Memory B cell (primary cell): ENCODE measurements at regions not wholly inside any gene's neighbourhood (a gene's known extent, or its start where the extent isn't known, plus 50 kb on each side); places are given as distances from the start of the nearest gene placed in this dataset.

Experiments
- ATAC-seq: fragments of 150-1000 bp; cut with Tn5 transposase; 2 replicates; pipeline ENCODE4 v1.10.0; 2021; ENCODE audit warnings: low read depth, mild to moderate bottlenecking, moderate library complexity
- DNase-seq, 2 donors: peaks; one replicate each; pipeline ENCODE4 v3.0.0; 2022; ENCODE audit warnings: low spot score in 2 of 2
- H3K27ac Mint-ChIP-seq: one replicate; pipeline ENCODE4 v1.8.0; 2022; ENCODE audit warnings: mild to moderate bottlenecking, moderate library complexity, mixed read lengths
- H3K27me3 Mint-ChIP-seq: one replicate; pipeline ENCODE4 v1.8.0; 2022; ENCODE audit warnings: mixed read lengths
- H3K36me3 Mint-ChIP-seq: one replicate; pipeline ENCODE4 v1.8.0; 2022; ENCODE audit warnings: mild to moderate bottlenecking, mixed read lengths
- H3K4me1 Mint-ChIP-seq: one replicate; pipeline ENCODE4 v1.8.0; 2022; ENCODE audit warnings: mixed read lengths
- H3K4me3 Mint-ChIP-seq: one replicate; pipeline ENCODE4 v1.8.0; 2022; ENCODE audit warnings: mild to moderate bottlenecking, moderate library complexity, mixed read lengths
- H3K9me3 Mint-ChIP-seq: one replicate; pipeline ENCODE4 v1.8.0; 2022; ENCODE audit warnings: mixed read lengths

GRCh38 chr7:12103948-12104347, 107.1 kb upstream of the TMEM106B start:
- H3K9me3 Mint-ChIP-seq, result peaks cover 3% of the 10 kb centered on the region
- no peak overlapping the region for H3K4me3 Mint-ChIP-seq
- no peaks in the 10 kb centered on the region for H3K36me3 Mint-ChIP-seq
- peaks cover under 1% of the 10 kb centered on the region for H3K27me3 Mint-ChIP-seq
- DNase-seq (no peak), ATAC-seq (no peak)
- H3K27ac Mint-ChIP-seq, result no peak overlapping the region
- no peaks in the 10 kb centered on the region for H3K4me1 Mint-ChIP-seq

GRCh38 chr7:12107381-12107780, 103.7 kb upstream of the TMEM106B start:
- Mint-ChIP-seq H3K27me3 (peaks cover 10% of the 10 kb centered on the region), H3K4me3 (no peak overlapping the region), H3K9me3 (no peaks in the 10 kb centered on the region), H3K36me3 (no peaks in the 10 kb centered on the region), H3K4me1 (peaks cover 2% of the 10 kb centered on the region), H3K27ac (no peak overlapping the region)
- ATAC-seq (no peak), DNase-seq (no peak)

DNA sequence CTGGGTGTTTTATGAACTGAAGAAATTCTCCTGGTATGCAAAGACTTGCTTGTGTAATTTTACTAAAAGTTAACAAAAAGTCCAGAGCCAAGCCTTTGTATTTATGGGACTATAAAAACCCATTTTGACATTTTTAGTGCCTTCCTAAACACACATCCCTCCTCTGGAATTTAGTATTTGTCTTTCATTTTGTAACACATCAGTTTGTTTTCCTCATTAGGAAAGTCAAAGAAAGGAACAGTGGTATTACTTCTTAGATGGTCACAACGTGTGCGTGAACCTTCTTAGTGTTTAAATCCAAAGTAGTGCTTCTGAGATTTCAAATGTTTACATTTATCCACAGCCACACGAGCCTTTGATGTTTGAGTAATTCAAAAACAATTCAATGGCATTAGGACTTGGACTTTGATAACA, 103.2 kb upstream of the TMEM106B start:
- Mint-ChIP-seq H3K9me3 (no peaks in the 10 kb centered on the region), H3K27me3 (peaks cover 13% of the 10 kb centered on the region), H3K36me3 (no peaks in the 10 kb centered on the region), H3K4me1 (peaks cover 2% of the 10 kb centered on the region), H3K27ac (no peak overlapping the region), H3K4me3 (no peak overlapping the region)
- ATAC-seq (no peak), DNase-seq (no peak)

- no peaks in the 10 kb centered on the region for H3K9me3 Mint-ChIP-seq
- H3K36me3 Mint-ChIP-seq, result no peaks in the 10 kb centered on the region
- no peak for ATAC-seq
- H3K27ac Mint-ChIP-seq, result no peak overlapping the region
- peaks cover 15% of the 10 kb centered on the region for H3K27me3 Mint-ChIP-seq
- peaks cover 2% of the 10 kb centered on the region for H3K4me1 Mint-ChIP-seq
- no peak overlapping the region for H3K4me3 Mint-ChIP-seq
- no peak for DNase-seq
Measured at GRCh38 chr7:12110425-12110824, 100.7 kb upstream of the TMEM106B start.

GRCh38 chr7:12111422-12112405, 99.4 kb upstream of the TMEM106B start:
- Mint-ChIP-seq H3K27ac (no peak overlapping the region), H3K4me3 (peak overlapping the region; percentile 30), H3K36me3 (no peaks in the 10 kb centered on the region), H3K9me3 (no peaks in the 10 kb centered on the region), H3K4me1 (peaks cover 2% of the 10 kb centered on the region), H3K27me3 (peaks cover 17% of the 10 kb centered on the region)
- no peak for ATAC-seq
- no peak for DNase-seq

DNA sequence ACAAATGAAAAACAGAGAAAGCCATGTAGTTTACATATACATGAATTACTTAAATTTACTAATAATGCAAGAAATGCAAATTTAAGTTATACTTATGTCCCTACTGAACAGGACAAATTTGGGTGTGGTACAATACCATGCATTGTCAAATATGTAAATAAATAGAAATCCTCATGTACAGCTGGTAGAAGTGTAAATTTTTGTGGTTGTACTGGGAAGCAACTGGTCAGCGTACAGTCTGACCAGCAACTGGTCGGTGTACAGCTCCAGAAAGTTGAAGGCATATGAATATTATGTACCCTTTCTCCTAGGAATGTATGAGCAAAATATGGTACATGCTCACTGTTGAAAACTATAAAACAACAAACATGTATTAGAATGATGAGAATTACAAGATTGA, 93.9 kb upstream of the TMEM106B start:
- H3K27ac Mint-ChIP-seq, result no peak overlapping the region
- no peaks in the 10 kb centered on the region for H3K9me3 Mint-ChIP-seq
- peaks cover 9% of the 10 kb centered on the region for H3K27me3 Mint-ChIP-seq
- no peak overlapping the region for H3K4me3 Mint-ChIP-seq
- no peaks in the 10 kb centered on the region for H3K36me3 Mint-ChIP-seq
- ATAC-seq, result no peak
- DNase-seq, result no peak
- no peaks in the 10 kb centered on the region for H3K4me1 Mint-ChIP-seq

DNA sequence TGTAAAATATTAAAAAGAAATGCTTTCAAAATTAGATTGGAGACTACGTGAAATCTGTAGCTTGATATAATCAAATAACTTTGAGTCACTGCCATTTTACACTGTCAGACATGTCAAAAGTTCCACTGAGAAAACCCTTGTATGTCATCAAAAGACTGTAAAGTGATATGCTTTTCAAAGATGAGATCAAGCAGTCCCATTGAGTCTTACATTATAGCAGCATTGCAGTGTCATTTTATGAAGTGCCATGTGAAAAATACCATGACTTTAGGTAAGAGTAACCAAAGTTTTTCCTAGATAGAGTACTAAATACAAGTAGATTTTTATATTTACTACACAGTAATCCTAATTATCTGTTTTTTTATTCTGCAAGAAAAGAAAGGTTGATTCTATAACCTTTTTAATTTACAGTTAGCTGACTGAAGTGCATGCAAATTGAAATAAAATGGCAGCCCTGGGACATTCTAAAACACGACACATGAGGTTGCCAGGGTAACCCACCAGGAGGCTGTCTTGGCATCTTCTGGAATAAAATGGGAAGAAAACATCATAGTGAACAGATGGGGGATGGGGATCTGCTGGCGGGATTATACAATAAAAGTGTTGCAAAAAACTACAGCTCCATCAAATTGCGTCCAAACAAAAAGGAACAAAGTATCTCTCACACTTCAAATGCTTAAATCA, 91.3 kb upstream of the TMEM106B start:
- Mint-ChIP-seq H3K4me1 (no peaks in the 10 kb centered on the region), H3K27ac (no peak overlapping the region), H3K4me3 (no peak overlapping the region), H3K9me3 (no peaks in the 10 kb centered on the region), H3K36me3 (no peaks in the 10 kb centered on the region), H3K27me3 (peaks cover 5% of the 10 kb centered on the region)
- DNase-seq, result no peak
- no peak for ATAC-seq

GRCh38 chr7:12120632-12121031, 90.5 kb upstream of the TMEM106B start:
- DNase-seq (no peak), ATAC-seq (no peak)
- H3K27ac Mint-ChIP-seq, result no peak overlapping the region
- H3K4me3 Mint-ChIP-seq, result no peak overlapping the region
- H3K27me3 Mint-ChIP-seq, result peaks cover 5% of the 10 kb centered on the region
- H3K4me1 Mint-ChIP-seq, result no peaks in the 10 kb centered on the region
- no peaks in the 10 kb centered on the region for H3K9me3 Mint-ChIP-seq
- no peaks in the 10 kb centered on the region for H3K36me3 Mint-ChIP-seq

DNA sequence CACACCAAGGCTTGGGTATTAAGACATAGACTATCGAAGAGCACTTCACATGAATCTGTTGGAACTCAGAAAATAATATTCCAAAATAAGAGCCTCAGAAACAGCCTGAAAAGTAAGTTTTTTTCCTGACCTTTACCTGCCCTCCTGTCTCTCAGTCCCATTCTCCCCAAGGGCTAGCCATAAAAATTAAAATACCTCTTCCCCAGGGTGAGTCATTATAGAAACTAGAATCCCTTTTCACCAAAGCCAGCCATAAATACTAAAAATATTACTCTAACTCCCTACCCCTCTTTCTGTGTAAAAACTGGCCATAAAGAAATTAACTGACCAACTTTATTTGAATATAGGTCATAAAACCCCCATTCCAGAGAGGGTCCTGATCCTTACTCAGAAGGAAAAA, 87.9 kb upstream of the TMEM106B start:
- Mint-ChIP-seq H3K9me3 (no peaks in the 10 kb centered on the region), H3K27me3 (peaks cover 3% of the 10 kb centered on the region), H3K4me3 (no peak overlapping the region), H3K4me1 (no peaks in the 10 kb centered on the region), H3K27ac (no peak overlapping the region), H3K36me3 (no peaks in the 10 kb centered on the region)
- no peak for ATAC-seq
- DNase-seq, result no peak

- Mint-ChIP-seq H3K4me3 (no peak overlapping the region), H3K36me3 (no peaks in the 10 kb centered on the region), H3K27me3 (peaks cover 3% of the 10 kb centered on the region), H3K9me3 (no peaks in the 10 kb centered on the region), H3K4me1 (no peaks in the 10 kb centered on the region), H3K27ac (no peak overlapping the region)
- DNase-seq (no peak), ATAC-seq (no peak)
Measured at GRCh38 chr7:12124028-12124427, 87.1 kb upstream of the TMEM106B start.

- Mint-ChIP-seq H3K27ac (no peak overlapping the region), H3K4me1 (no peaks in the 10 kb centered on the region), H3K9me3 (no peaks in the 10 kb centered on the region), H3K4me3 (no peak overlapping the region), H3K36me3 (no peaks in the 10 kb centered on the region), H3K27me3 (peaks cover 3% of the 10 kb centered on the region)
- ATAC-seq (no peak), DNase-seq (no peak)
Measured at GRCh38 chr7:12127455-12127854, 83.6 kb upstream of the TMEM106B start.

DNA sequence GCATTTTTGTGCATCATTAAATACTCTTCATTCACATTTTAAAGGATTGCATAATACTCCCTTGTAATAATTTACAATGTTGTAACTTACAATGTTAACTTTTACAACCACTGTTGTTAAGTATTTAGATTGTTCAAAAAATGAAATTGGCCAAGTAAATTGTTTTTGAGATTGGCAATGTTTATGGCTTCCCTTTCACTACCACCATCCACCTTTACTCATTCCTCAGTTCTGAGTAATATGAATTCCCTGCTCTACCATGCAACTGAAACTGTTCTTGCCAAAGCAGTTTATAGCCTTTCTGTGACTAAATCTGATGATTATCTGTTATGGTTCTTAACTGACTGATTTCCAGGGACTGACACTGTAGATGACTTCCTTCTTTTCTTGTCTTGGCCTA, 80.5 kb upstream of the TMEM106B start:
- Mint-ChIP-seq H3K4me3 (no peak overlapping the region), H3K27ac (no peak overlapping the region), H3K9me3 (peaks cover 5% of the 10 kb centered on the region), H3K36me3 (no peaks in the 10 kb centered on the region), H3K4me1 (no peaks in the 10 kb centered on the region), H3K27me3 (no peaks in the 10 kb centered on the region)
- ATAC-seq (no peak), DNase-seq (no peak)

DNA sequence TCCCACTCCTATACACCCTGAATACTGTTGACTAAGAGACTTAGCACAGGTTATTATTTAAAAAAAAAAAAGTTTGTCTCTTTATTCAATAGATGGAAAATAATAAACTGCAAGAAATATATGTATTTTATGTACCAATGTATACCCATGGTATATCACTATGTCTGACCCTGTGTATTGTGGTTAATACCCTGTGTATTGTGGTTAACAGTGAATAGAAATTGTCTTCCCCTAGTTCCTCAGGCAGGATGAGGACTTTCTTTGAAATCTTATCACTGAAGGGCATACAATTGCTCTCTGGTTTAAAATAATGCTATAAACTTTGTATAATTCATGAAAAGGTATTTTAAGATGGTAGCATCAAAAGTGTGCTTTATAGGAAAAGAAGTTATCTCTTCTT, 80.0 kb upstream of the TMEM106B start:
- Mint-ChIP-seq H3K36me3 (no peaks in the 10 kb centered on the region), H3K4me1 (no peaks in the 10 kb centered on the region), H3K4me3 (no peak overlapping the region), H3K27ac (no peak overlapping the region), H3K9me3 (peaks cover 5% of the 10 kb centered on the region), H3K27me3 (no peaks in the 10 kb centered on the region)
- ATAC-seq (no peak), DNase-seq (no peak)

GRCh38 chr7:12133865-12134264, 77.2 kb upstream of the TMEM106B start:
- H3K4me1 Mint-ChIP-seq, result no peaks in the 10 kb centered on the region
- ATAC-seq (no peak), DNase-seq (no peak)
- no peaks in the 10 kb centered on the region for H3K36me3 Mint-ChIP-seq
- peaks cover 5% of the 10 kb centered on the region for H3K9me3 Mint-ChIP-seq
- H3K27ac Mint-ChIP-seq, result no peak overlapping the region
- peaks cover 3% of the 10 kb centered on the region for H3K27me3 Mint-ChIP-seq
- H3K4me3 Mint-ChIP-seq, result no peak overlapping the region
